Panc1 (cell line): ENCODE measurements at regions not wholly inside any gene's neighbourhood (a gene's known extent, or its start where the extent isn't known, plus 50 kb on each side); places are given as distances from the start of the nearest gene placed in this dataset.

Source experiments
- POLR2AphosphoS5 ChIP-seq: IDR thresholded peaks from 2 replicates; pipeline ENCODE4 v1.6.1; 2012; ENCODE audit warnings: mild to moderate bottlenecking, low read depth, low read length, moderate library complexity
- SIN3A ChIP-seq: IDR thresholded peaks from 2 replicates; pipeline ENCODE4 v1.6.1; 2012; ENCODE audit warnings: low read depth, mild to moderate bottlenecking, low read length, moderate library complexity, borderline replicate concordance; ENCODE audit not compliant: insufficient read depth
- TCF7L2 ChIP-seq: IDR thresholded peaks from 2 replicates; pipeline ENCODE4 v1.6.1; 2011; ENCODE audit warnings: mild to moderate bottlenecking, low read depth, low read length, inconsistent platforms
- TF ChIP-seq, protein P1 (sequence below), 2 experiments: IDR thresholded peaks; 2 replicates each; pipeline ENCODE4 v1.6.1; 2011 to 2012; ENCODE audit warnings: low read depth in 2 of 2, control low read depth in 1 of 2, low read length in 1 of 2, mild to moderate bottlenecking in 1 of 2, moderate library complexity in 1 of 2; ENCODE audit not compliant: insufficient read depth in 1 of 2
- TF ChIP-seq, protein P2 (sequence below): fragments of 450-650 bp; IDR thresholded peaks from 2 replicates; pipeline ENCODE4 v1.5.1; 2017; ENCODE audit warnings: mild to moderate bottlenecking

DNA sequence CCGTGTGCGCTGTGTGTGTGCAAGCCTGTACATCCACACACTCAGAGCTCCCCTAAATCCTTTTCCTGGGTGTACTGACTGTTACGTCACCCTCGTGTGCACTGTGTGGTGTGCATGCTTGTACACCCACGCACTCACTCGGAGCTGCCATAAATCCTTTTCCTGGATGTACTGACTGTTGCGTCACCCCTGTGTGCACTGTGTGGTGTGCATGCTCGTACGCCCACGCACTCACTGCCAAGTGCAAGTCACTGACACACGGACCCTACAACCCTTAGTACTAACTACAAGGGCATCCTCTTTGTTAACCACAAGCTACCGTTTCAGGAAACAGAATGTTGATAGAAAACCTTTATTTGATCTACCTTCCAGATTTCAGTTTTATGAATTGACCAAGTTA is 983.4 kb downstream of the EFNB2 start:
- TF ChIP-seq, protein P1, sequence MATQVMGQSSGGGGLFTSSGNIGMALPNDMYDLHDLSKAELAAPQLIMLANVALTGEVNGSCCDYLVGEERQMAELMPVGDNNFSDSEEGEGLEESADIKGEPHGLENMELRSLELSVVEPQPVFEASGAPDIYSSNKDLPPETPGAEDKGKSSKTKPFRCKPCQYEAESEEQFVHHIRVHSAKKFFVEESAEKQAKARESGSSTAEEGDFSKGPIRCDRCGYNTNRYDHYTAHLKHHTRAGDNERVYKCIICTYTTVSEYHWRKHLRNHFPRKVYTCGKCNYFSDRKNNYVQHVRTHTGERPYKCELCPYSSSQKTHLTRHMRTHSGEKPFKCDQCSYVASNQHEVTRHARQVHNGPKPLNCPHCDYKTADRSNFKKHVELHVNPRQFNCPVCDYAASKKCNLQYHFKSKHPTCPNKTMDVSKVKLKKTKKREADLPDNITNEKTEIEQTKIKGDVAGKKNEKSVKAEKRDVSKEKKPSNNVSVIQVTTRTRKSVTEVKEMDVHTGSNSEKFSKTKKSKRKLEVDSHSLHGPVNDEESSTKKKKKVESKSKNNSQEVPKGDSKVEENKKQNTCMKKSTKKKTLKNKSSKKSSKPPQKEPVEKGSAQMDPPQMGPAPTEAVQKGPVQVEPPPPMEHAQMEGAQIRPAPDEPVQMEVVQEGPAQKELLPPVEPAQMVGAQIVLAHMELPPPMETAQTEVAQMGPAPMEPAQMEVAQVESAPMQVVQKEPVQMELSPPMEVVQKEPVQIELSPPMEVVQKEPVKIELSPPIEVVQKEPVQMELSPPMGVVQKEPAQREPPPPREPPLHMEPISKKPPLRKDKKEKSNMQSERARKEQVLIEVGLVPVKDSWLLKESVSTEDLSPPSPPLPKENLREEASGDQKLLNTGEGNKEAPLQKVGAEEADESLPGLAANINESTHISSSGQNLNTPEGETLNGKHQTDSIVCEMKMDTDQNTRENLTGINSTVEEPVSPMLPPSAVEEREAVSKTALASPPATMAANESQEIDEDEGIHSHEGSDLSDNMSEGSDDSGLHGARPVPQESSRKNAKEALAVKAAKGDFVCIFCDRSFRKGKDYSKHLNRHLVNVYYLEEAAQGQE (IDR thresholded peaks at IDR 0.05; ENCODE audit: insufficient read depth in 1 of 2, low read depth in 2 of 2, low read length in 1 of 2): no peak
- TF ChIP-seq, protein P2, sequence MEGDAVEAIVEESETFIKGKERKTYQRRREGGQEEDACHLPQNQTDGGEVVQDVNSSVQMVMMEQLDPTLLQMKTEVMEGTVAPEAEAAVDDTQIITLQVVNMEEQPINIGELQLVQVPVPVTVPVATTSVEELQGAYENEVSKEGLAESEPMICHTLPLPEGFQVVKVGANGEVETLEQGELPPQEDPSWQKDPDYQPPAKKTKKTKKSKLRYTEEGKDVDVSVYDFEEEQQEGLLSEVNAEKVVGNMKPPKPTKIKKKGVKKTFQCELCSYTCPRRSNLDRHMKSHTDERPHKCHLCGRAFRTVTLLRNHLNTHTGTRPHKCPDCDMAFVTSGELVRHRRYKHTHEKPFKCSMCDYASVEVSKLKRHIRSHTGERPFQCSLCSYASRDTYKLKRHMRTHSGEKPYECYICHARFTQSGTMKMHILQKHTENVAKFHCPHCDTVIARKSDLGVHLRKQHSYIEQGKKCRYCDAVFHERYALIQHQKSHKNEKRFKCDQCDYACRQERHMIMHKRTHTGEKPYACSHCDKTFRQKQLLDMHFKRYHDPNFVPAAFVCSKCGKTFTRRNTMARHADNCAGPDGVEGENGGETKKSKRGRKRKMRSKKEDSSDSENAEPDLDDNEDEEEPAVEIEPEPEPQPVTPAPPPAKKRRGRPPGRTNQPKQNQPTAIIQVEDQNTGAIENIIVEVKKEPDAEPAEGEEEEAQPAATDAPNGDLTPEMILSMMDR: no peak
- TF ChIP-seq POLR2AphosphoS5: no peak
- no peak for TF ChIP-seq TCF7L2
- TF ChIP-seq SIN3A: no peak
